Ectodermal cell (in vitro differentiated cells): ENCODE measurements at regions not wholly inside any gene's neighbourhood (a gene's known extent, or its start where the extent isn't known, plus 50 kb on each side); places are given as distances from the start of the nearest gene placed in this dataset.

Source experiments
- H3K27ac ChIP-seq: 2 replicates; pipeline ENCODE4 v1.7.0; 2013; ENCODE audit warnings: mild to moderate bottlenecking, low read depth, low read length; ENCODE audit not compliant: insufficient read depth, poor library complexity, severe bottlenecking
- H3K27me3 ChIP-seq: 2 replicates; pipeline ENCODE4 v1.7.0; 2013; ENCODE audit warnings: mild to moderate bottlenecking, low read length; ENCODE audit not compliant: insufficient read depth, control insufficient read depth, poor library complexity, severe bottlenecking
- H3K36me3 ChIP-seq: one replicate; pipeline ENCODE4 v1.7.0; 2013; ENCODE audit warnings: low read length; ENCODE audit not compliant: control insufficient read depth, insufficient read depth
- H3K4me1 ChIP-seq: one replicate; pipeline ENCODE4 v1.7.0; 2013; ENCODE audit warnings: low read length; ENCODE audit not compliant: control insufficient read depth, insufficient read depth
- H3K4me3 ChIP-seq: 2 replicates; pipeline ENCODE4 v1.7.0; 2013; ENCODE audit warnings: low read depth, low read length, control low read depth; ENCODE audit not compliant: insufficient read depth
- H3K9me3 ChIP-seq: 2 replicates; pipeline ENCODE4 v1.7.0; 2013; ENCODE audit warnings: mild to moderate bottlenecking, low read length, moderate library complexity; ENCODE audit not compliant: control insufficient read depth
- WGBS, 2 experiments: methylation state at CpG; one replicate each; pipeline ENCODE4 v1.1.7; 2013; ENCODE audit warnings: missing lambda C conversion rate in 2 of 2; 5-methylcytosine and 5-hydroxymethylcytosine counted together

DNA sequence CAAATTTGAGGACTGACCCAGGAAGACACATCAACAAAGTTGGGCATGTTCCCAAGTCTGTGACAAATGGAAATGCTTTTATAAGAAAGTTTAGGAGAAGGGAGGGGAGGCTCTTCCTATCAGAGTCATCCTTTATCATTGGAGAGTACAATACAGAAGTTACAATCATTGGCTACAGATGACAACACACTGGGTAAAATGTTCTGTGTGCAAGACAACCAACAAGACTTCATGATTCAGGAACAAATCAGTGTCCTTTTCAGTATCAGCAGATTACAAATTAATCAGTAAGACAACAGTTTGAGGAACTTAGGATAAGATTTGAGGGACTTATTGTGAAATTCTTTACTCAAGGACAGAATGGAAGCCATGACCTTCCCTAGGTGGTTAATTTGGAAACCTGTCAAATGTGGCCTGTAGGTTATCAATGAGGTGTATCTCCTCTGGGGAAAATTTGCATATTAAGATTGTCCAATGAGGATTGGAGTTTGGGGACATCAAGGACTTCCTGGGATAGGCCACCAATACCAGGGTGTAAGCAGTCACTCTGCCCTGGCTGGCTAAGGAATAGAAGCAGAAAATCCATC is 274.4 kb upstream of the RORA start:
- H3K9me3 ChIP-seq = no peaks in the 10 kb centered on the region
- H3K36me3 ChIP-seq = no peaks in the 10 kb centered on the region
- no peaks in the 10 kb centered on the region for H3K4me1 ChIP-seq

DNA sequence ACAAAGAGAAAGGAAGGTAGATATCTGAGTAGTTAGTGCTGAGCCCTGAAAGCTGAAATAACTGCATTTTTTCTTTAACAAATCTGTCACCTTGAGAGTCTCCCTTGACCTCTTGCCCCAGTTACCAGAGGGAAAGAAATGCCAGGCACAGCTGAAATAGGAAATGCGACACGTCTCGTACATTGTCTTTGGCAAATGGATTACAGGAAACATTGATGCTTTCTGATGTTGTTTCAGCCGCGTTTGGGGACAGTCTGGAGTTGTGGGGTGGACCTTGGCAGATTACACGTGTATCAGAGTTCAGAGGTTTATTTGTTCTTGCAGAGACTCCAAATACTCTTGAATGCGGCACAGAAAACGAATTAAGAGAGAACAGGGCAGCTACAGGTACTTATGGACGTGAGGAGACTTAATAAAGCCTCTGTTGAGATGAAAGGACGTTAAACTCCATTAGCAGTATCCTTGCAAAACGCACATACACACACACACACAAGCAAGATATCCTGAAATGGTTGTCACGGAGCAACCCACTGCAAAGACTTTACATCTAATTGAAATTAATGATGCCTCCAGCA is 272.8 kb upstream of the RORA start:
- Histone ChIP-seq H3K4me1 (no peaks in the 10 kb centered on the region), H3K27me3 (no peaks in the 10 kb centered on the region), H3K36me3 (no peaks in the 10 kb centered on the region), H3K9me3 (no peaks in the 10 kb centered on the region), H3K4me3 (no peak overlapping the region), H3K27ac (no peak overlapping the region)
- 85 to 89% methylated on average over 12 of the region's 12 CpGs for WGBS, 2 experiments

More for the DNA sequence above, 274.4 kb upstream of the RORA start:
- no peaks in the 10 kb centered on the region for H3K27me3 ChIP-seq
- no peak overlapping the region for H3K4me3 ChIP-seq
- H3K27ac ChIP-seq = no peak overlapping the region

DNA sequence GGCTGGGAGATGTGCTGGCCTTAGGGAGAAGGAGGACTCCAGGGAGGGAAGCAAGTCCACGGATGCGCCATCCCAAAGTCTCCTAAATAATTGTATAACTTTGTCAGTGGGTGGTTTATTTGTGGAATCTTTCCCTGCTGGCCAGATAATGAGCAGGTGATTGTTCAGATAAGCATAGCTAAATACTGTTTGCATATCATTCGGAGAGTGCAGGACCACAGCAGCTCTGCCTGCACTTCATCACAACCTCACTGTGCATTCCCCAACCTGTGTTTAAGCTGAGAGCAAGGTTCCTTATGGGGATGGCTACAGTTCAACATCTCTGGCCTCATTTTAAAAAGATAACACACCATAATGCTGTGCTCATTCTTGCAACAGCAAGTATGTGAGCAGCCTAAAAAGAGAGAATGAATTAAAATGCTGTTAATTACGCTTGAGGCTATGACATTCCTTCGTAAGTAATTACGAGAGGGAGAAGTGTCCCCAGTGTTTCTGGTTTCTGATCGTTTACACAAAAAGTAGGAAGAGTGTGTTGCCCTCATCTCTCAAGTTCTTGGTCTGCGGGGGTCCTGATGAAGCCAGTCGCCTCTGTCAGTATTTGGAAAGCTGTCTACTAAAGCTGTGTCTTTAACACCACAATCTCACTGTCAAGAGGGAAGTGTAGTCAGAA is 272.0 kb upstream of the RORA start:
- Histone ChIP-seq H3K4me3 (no peak overlapping the region), H3K27ac (no peak overlapping the region), H3K27me3 (no peaks in the 10 kb centered on the region), H3K4me1 (no peaks in the 10 kb centered on the region), H3K36me3 (no peaks in the 10 kb centered on the region), H3K9me3 (no peaks in the 10 kb centered on the region)
- 84 to 86% methylated on average over 9 of the region's 9 CpGs for WGBS, 2 experiments

- no peaks in the 10 kb centered on the region for H3K27me3 ChIP-seq
- no peaks in the 10 kb centered on the region for H3K9me3 ChIP-seq
- H3K36me3 ChIP-seq = no peaks in the 10 kb centered on the region
- H3K27ac ChIP-seq = no peak overlapping the region
- no peaks in the 10 kb centered on the region for H3K4me1 ChIP-seq
- no peak overlapping the region for H3K4me3 ChIP-seq
These were observed 271.4 kb upstream of the RORA start for GRCh38 chr15:61500523-61500922.

DNA sequence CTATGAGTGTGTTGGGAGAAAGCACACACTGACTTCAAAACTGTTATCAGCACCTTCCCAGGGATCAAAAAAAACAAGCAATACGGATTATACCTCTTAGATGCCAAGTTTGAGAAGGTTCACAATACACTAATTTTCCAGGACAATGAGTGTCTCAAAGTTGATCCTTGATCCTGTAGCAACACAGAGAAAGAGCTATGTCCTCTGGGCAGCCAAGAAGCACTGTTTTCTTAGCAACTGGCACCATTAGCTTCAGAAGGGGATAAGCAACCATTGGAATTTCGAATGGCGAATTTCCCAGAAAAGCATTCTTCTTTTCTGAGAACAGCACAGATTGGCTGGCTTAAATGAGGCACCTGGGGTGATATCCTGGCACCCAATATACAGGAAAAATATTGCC is 270.3 kb upstream of the RORA start:
- Histone ChIP-seq H3K4me1 (no peaks in the 10 kb centered on the region), H3K27ac (no peak overlapping the region), H3K27me3 (no peaks in the 10 kb centered on the region), H3K9me3 (no peaks in the 10 kb centered on the region), H3K4me3 (no peak overlapping the region), H3K36me3 (no peaks in the 10 kb centered on the region)
- WGBS, 2 experiments = 88 to 99% methylated on average over 3 of the region's 3 CpGs

- 92 to 100% methylated on average over 1 of the region's 1 CpG for WGBS, 2 experiments
- Histone ChIP-seq H3K9me3 (no peaks in the 10 kb centered on the region), H3K27me3 (no peaks in the 10 kb centered on the region), H3K4me3 (no peak overlapping the region), H3K4me1 (no peaks in the 10 kb centered on the region), H3K27ac (no peak overlapping the region), H3K36me3 (no peaks in the 10 kb centered on the region)
These were observed 260.5 kb upstream of the RORA start for GRCh38 chr15:61489571-61489970.

DNA sequence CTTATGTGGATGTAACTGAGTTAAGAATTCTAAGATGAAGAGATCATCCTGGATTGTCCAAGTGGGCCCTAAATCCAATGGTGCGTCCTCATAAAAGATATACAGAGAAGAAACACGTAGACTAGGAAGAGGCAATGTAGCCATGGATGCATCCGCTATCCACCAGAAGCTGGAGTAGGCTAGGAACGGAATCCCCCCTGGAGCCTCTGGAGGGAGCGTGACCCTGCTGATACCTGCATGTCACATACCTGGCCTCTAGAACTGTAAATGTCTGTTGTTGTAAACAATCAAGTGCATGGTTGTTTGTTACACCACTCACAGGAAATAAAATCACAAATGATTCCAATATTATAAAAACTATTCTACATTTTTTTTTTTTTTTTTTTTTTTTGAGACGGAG is 254.5 kb upstream of the RORA start:
- Histone ChIP-seq H3K4me3 (no peak overlapping the region), H3K36me3 (no peaks in the 10 kb centered on the region), H3K4me1 (no peaks in the 10 kb centered on the region), H3K9me3 (no peaks in the 10 kb centered on the region), H3K27me3 (no peaks in the 10 kb centered on the region), H3K27ac (no peak overlapping the region)
- 94 to 97% methylated on average over 5 of the region's 6 CpGs for WGBS, 2 experiments

- H3K4me3 ChIP-seq = no peak overlapping the region
- 88 to 100% methylated on average over 1 of the region's 1 CpG for WGBS, 2 experiments
- no peaks in the 10 kb centered on the region for H3K9me3 ChIP-seq
- H3K4me1 ChIP-seq = no peaks in the 10 kb centered on the region
- H3K27ac ChIP-seq = no peak overlapping the region
- H3K36me3 ChIP-seq = no peaks in the 10 kb centered on the region
- no peaks in the 10 kb centered on the region for H3K27me3 ChIP-seq
These were observed 252.8 kb upstream of the RORA start for GRCh38 chr15:61481886-61482285.

GRCh38 chr15:61480863-61481262 is 251.8 kb upstream of the RORA start:
- H3K4me3 ChIP-seq = no peak overlapping the region
- no peaks in the 10 kb centered on the region for H3K4me1 ChIP-seq
- no peaks in the 10 kb centered on the region for H3K36me3 ChIP-seq
- no peaks in the 10 kb centered on the region for H3K27me3 ChIP-seq
- no peaks in the 10 kb centered on the region for H3K9me3 ChIP-seq
- 77 to 82% methylated on average over 5 of the region's 5 CpGs for WGBS, 2 experiments
- H3K27ac ChIP-seq = no peak overlapping the region

GRCh38 chr15:61480295-61480694 is 251.2 kb upstream of the RORA start:
- H3K4me3 ChIP-seq = no peak overlapping the region
- H3K27ac ChIP-seq = no peak overlapping the region
- 94 to 95% methylated on average over 5 of the region's 5 CpGs for WGBS, 2 experiments
- no peaks in the 10 kb centered on the region for H3K9me3 ChIP-seq
- no peaks in the 10 kb centered on the region for H3K36me3 ChIP-seq
- no peaks in the 10 kb centered on the region for H3K4me1 ChIP-seq
- H3K27me3 ChIP-seq = no peaks in the 10 kb centered on the region
